SIG-M5 treated with dmso at 0.1 percent for 504 hours (cell line): ENCODE measurements at regions not wholly inside any gene's neighbourhood (a gene's known extent, or its start where the extent isn't known, plus 50 kb on each side); places are given as distances from the start of the nearest gene placed in this dataset.
A peak's percentile ranks its signal among the peaks of the same experiment; 100 is the strongest.

Source experiments
- DNase-seq: peaks from one replicate; lab custom pipeline; 2025; ENCODE audit not compliant: unreplicated experiment; lab: John Stamatoyannopoulos, UW

GRCh38 chr3:177824190-177824786, 627.0 kb upstream of the TBL1XR1 start:
- DNase-seq, result no peak

DNA sequence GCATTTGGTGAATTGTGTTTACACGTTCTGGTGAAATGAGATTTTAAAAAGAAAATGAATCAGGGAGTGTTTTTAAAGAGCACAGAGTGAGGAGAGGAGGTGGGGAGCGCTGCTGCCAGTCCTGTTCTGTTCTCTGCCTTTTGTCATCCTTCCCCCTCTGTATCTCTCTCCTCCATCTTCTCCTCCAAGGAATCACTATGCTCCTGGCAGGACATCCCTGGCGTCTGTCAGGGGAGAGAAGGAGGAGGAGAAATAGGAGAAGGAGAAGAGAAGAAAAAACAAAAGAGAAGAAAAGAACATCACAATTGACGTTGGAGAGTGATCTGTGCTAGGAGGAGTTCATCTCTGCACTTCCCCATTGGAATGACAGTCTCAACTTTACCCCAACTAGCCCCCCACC, 627.6 kb upstream of the TBL1XR1 start:
- DNase-seq, result no peak

- no peak for DNase-seq
Observed at GRCh38 chr3:177826253-177826652, 629.0 kb upstream of the TBL1XR1 start.

DNA sequence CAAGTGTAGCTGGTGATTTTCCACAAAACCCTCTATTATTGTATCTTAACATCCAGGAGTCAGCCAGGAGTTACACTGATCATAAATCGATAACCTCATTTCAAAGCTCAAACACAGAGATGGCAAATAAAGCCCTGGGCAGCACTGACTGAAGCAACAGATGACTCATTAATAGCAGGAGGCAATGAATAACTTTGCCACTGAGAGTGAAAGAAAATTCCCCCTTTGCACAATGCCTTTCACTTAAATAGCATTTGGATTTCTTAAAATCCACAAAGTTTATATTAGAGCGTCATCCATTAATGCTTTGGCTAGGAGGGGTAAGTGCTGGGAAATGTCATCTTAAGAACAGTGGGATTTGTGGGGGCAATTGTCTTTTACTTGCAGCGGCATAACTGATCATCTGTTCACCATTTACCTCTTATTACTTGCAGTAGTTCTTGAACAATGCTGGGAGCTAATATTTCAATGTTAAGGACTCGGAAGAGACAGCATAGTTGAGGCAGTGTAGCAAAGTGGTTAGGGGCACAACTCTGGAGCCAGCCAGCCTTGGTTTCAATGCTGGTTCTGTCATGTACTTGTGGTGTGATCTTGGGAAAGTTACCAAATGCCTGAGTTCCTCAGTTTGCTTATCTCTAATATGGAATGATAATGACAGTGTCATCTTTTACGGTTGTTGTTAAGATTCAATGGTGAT, 630.4 kb upstream of the TBL1XR1 start:
- DNase-seq, result peak; percentile 23

DNA sequence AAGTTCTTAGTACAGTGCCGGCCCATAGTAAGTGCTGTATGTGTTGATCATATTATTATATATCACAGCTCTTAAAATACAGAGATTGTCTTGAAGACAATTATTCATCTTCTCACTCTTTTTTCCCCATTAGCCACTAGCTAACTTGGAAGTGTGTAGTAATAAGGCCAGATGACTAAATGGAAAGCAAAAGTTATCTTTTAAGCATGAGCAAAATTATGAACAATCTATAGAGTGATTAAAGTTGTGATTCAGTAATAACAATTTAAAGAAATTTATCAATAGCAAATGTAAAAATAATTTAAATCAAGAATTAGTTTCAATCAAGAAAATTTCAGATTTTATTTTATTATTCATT, 630.9 kb upstream of the TBL1XR1 start:
- DNase-seq, result no peak

DNA sequence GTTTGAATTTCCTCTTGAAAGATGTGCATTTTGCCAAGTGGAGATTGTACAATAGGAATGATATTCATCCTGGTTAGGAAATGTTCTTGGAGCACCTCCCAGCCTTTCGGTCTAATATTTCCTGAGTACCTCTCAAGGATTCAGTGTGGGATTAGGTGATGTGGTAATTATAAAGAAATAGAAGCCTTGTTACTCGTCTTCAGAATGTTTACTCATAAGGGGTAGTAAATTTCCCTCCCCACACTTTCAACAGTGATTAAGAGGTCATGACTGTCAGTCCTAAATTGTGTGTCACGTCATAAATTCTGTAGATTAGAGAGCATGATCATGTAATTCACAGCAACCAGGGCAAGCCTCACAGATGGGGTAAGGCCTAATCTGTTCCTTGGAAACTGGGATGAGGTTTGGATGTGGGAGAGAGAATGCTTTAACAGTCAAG, 633.1 kb upstream of the TBL1XR1 start:
- no peak for DNase-seq

GRCh38 chr3:177831361-177831760, 634.1 kb upstream of the TBL1XR1 start:
- DNase-seq, result no peak

- no peak for DNase-seq
Observed at GRCh38 chr3:177832880-177833279, 635.6 kb upstream of the TBL1XR1 start.

GRCh38 chr3:177833332-177833731, 636.0 kb upstream of the TBL1XR1 start:
- no peak for DNase-seq

DNA sequence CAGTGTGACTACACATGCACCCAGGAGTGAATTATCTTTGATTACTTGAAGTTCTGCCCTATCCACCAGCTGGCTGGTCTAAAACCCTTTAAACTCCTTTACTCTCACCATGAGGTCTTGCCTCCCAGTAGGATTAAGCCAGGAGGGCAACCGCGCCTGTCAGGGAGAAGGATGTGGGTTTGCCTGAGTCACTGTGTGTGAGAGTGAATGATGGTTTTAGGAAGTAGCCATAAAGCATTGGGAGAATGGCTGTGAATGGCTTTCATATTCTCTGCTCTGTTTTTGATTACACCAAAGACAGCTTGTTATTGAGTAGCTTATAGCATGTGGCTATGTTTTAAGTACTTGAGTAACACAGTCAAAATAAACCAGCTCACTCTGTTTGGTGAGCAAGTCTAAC, 637.7 kb upstream of the TBL1XR1 start:
- DNase-seq, result no peak

DNA sequence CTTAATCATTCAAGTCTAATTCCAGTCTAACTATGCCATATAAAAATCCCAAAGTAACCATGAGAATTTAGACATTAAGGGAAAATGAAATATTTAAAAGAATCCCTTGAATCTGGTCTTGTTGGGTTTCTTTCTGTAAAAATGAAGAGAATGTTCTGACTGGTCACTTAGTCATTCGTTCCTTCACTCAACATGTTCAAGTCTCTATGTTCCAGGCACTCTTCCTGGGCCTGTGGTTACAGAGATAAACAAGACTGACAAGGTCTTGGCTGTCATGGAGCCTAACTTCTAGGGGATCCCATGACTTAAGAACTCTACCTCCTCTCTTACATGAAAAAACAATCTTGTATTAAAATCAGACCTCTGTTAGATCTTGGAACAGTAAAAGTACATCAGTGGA, 638.6 kb upstream of the TBL1XR1 start:
- no peak for DNase-seq

DNA sequence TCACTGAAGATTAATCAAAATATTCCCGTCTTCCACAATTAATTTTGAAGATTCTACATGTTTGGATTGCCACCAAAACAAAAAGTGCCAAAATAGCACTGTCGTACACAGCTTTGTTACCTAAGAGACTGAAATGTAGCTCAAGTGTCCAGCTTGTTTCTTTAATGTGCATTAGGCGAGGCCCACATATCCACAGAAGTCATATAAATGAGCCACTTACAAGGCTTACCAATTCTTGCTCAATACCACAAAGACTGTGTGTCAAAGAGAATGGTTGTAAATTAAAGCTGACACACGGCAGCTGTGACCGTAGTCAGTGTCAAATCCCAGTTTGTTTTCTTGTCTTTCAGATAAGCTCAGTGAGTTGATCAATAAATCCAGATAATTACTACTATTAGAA, 639.4 kb upstream of the TBL1XR1 start:
- no peak for DNase-seq

- no peak for DNase-seq
Observed at GRCh38 chr3:177837951-177838655, 640.8 kb upstream of the TBL1XR1 start.

DNA sequence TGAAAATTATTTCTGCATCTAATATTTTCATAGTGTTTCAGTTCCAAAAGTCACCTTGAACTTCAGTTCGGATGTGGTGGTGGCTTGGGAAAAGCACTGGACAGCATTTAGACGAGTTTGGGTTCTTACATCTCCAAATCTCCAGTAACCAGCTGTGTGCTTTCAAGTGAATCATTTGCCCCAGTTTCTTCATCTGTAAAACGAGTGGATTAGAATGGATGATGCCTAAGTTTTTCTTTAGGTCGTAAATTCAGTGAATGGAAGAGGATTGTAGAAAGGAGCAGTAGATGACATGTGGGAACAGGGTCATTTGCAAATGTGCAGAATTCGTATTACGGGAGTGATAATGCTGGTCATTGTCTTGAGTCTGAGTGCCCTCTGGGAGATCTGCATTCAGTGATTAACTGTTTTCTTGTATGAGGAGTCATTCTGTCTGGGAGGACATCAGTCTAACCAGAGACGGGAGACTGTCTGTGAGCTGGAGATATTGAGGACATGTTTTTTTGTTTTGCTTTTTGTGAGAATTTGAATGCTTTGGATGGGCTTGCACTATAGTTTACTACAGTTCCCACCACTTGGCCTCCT, 641.6 kb upstream of the TBL1XR1 start:
- no peak for DNase-seq

GRCh38 chr3:177842302-177842701, 645.0 kb upstream of the TBL1XR1 start:
- no peak for DNase-seq

DNA sequence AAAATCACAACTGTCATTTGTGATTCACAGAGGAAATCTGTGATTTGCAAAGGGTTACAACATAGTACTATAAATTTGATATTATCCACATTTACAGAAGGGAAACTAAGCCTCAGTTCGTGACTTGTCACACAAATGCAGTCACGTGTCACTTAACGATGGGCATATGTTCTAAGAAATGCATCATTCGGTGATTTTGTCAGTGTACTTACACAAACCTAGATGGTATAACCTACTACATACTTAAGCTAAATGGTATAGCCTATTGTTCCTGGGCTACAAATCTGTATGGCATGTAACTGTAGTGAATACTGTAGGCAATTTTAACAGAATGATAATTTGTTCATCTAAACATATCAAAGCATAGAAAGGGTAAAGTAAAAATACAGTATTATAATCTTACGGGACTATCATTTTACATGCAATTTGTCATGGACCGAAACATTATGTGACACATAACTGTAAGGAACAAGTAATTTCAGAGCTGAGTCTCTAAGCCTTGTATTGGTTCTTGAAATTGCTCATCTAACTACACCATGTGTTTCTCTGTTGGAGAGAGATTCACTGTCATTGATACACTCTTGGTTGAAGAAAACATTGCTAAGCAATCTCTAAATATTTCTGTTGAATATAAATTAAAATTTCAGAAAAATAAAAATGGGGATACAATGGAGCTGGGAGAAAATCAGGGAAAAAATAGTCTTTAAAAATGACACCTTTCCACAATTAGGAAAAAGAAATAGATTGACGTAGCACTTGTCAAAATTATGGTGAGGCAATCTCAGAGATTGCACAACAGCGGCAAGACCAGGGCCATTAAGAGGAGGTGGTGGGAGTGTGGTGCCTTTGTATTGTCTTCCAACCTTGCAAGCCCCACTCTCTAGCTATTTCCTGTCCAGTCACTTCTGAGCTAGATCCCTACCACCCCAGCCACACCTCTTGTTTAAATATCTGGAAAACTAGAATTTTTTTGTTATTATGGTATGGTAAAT, 645.8 kb upstream of the TBL1XR1 start:
- no peak for DNase-seq

DNA sequence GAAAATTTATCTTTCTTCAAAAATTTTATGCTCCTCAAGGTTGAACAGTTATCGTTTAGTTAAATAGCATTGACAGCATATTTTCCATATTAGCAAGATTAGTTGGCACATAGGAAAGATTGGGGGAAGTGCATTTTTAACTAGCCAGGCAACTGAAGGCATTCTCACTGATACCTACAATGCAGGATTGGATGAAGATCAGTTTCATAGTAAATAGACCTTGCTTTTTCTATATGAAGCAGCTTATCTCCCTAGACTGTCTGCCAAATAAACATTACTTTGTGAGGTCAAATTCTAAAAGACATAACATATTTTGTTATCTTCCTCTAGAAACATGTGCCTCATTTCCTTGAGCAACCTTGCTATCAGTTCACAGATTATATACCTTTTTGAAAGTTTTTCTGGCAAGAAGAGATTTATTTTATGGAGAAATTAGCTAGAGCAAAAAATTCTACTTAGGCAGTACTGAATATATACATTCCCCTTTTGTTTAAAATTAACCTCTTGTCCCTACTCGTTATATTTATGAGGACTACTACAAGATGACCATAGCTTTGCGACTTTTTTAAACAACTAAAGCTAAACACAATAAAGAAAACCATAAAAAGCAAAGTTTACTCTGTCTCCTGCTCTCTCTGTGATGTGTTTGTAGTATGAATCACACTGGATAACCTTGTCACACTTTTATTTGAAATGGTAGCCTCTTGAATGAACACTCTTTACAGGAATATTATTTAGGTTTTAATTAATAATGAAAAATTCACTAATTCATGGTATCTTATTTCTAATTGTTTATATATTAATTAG, 654.9 kb upstream of the TBL1XR1 start:
- no peak for DNase-seq

- DNase-seq, result no peak
Observed at GRCh38 chr3:177855021-177855420, 657.7 kb upstream of the TBL1XR1 start.

- DNase-seq, result no peak
Observed at GRCh38 chr3:177860184-177860583, 662.9 kb upstream of the TBL1XR1 start.

DNA sequence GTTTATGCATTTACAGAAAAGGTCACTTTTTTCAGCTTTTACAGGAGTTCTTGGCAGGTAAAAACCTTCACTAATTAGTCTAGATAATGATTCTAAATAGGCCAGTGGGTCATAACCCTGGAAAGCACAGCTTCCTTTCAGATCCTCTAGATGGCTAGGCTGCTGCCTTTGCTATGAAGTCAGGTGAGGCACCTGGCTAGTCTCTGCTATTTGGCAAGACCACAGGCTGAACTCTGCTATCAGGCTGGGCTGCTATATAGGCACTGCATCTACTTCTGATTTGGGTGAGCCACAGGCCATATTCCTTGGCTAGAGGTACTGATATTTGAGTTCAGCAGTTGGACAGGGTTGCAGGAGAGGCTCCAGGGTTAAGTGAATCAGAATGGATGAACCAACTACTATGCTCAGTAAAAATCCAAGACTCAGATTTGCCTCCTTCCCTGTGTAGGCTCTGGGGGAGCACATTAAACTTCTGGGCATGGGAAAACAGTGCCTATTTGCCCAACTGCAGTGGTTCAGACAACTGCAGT, 665.7 kb upstream of the TBL1XR1 start:
- DNase-seq, result no peak
